ENCODE measurements at regions not wholly inside any gene's neighbourhood (a gene's known extent, or its start where the extent isn't known, plus 50 kb on each side); places are given as distances from the start of the nearest gene placed in this dataset.

DNA sequence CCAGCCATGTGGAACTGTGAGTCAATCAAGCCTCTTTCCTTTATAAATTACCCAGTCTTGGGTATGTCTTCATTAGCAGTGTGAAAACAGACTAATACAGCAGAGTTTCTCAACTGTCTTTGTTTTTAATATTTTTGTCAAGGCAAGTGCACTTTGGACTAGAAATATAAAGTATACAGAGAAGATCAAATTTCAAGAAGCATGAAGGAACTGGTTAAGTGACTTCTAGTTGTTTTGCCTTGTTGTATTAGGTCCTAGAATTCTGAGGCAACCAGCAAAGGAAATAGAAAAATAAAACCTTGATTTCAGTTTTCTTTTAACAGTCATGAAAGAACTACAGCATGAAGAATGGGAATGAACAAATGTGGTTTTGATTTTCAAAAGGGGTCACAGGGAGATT is 131.1 kb upstream of the PTGFR start:
- H3K36me3 ChIP-seq = no peaks in the 10 kb centered on the region
- TF ChIP-seq, protein P1, sequence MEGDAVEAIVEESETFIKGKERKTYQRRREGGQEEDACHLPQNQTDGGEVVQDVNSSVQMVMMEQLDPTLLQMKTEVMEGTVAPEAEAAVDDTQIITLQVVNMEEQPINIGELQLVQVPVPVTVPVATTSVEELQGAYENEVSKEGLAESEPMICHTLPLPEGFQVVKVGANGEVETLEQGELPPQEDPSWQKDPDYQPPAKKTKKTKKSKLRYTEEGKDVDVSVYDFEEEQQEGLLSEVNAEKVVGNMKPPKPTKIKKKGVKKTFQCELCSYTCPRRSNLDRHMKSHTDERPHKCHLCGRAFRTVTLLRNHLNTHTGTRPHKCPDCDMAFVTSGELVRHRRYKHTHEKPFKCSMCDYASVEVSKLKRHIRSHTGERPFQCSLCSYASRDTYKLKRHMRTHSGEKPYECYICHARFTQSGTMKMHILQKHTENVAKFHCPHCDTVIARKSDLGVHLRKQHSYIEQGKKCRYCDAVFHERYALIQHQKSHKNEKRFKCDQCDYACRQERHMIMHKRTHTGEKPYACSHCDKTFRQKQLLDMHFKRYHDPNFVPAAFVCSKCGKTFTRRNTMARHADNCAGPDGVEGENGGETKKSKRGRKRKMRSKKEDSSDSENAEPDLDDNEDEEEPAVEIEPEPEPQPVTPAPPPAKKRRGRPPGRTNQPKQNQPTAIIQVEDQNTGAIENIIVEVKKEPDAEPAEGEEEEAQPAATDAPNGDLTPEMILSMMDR (IDR thresholded peaks at IDR 0.05) = no peak
- H3K4me1 ChIP-seq = no peaks in the 10 kb centered on the region
- H3K27ac ChIP-seq = no peak overlapping the region
- DNase-seq = no peak
- intact Hi-C loops (cut with DNase I) = no loop called here
- H3K4me3 ChIP-seq = no peak overlapping the region
- H3K9ac ChIP-seq (ENCODE audit: low read depth in 2 of 2, low read length in 2 of 2) = no peak overlapping the region
- H3K27me3 ChIP-seq = no peaks in the 10 kb centered on the region
- H3K9me3 ChIP-seq = no peaks in the 10 kb centered on the region

DNA sequence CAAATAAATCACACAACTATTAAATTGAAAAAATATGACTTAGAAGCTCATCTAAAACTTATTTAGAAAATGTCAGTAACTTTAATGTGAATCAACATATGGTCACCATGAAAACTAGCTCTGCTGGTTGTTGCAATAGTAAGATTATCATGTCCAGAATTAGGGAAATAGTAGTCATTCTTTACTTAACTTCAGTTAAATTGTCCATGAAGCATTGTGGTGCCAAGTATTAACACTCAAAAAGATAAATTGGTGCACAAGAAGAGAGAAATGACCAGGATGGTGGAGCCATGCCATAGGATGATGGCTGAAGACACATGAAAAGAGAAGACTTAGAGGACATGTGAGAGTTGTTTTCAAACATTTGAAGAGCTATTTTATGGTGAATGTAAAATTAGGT is 130.2 kb upstream of the PTGFR start:
- H3K36me3 ChIP-seq = no peaks in the 10 kb centered on the region
- H3K4me3 ChIP-seq = no peak overlapping the region
- intact Hi-C loops (cut with DNase I) = no loop called here
- H3K9me3 ChIP-seq = no peaks in the 10 kb centered on the region
- H3K9ac ChIP-seq (ENCODE audit: low read depth in 2 of 2, low read length in 2 of 2) = no peak overlapping the region
- no peaks in the 10 kb centered on the region for H3K4me1 ChIP-seq
- TF ChIP-seq, protein P1 (IDR thresholded peaks at IDR 0.05) = no peak
- DNase-seq = no peak
- no peak overlapping the region for H3K27ac ChIP-seq
- H3K27me3 ChIP-seq = no peaks in the 10 kb centered on the region

DNA sequence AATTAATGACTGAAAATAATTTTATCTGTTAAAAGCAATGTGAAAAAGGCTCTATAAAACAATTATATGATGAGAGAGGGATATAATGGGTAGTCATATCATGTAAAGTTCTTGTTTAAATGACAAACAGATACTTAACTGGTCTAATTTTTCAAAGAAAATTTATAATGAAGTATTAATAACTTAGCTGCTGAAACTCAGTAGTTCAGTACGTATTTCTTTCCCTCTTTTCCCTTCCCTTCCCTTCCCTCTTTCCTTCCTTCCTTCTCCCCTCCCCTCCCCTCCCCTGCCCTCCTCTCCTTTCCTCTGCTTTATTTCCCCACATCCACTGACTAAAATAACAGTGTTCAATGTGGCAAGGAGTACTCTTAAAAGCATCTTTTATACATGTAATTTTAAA is 123.1 kb upstream of the PTGFR start:
- DNase-seq = no peak
- H3K4me3 ChIP-seq = no peak overlapping the region
- H3K27me3 ChIP-seq = no peaks in the 10 kb centered on the region
- H3K9ac ChIP-seq (ENCODE audit: low read depth in 2 of 2, low read length in 2 of 2) = no peak overlapping the region
- intact Hi-C loops (cut with DNase I) = no loop called here
- no peaks in the 10 kb centered on the region for H3K36me3 ChIP-seq
- TF ChIP-seq, protein P1 (IDR thresholded peaks at IDR 0.05) = no peak
- H3K9me3 ChIP-seq = no peaks in the 10 kb centered on the region
- no peak overlapping the region for H3K27ac ChIP-seq
- no peaks in the 10 kb centered on the region for H3K4me1 ChIP-seq

DNA sequence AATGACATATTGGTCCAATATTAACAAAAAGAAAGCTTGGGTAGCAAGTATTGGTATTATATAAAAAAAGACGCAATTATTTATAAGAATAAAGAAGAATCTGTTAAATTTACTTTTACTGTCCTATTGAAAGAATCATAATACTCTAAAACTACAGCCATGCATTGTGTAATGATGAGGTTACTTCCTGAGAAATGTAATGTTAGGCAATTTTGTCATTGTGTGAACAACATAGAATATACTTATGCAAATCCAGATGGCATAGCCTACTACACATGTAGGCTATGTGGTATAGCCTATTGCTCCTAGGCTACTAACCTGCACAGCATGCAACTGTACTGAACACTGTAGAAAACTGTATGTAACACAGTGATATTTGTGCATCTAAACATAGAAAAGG is 121.2 kb upstream of the PTGFR start:
- no peaks in the 10 kb centered on the region for H3K27me3 ChIP-seq
- no peaks in the 10 kb centered on the region for H3K4me1 ChIP-seq
- H3K4me3 ChIP-seq = no peak overlapping the region
- no peak overlapping the region for H3K27ac ChIP-seq
- intact Hi-C loops (cut with DNase I) = no loop called here
- TF ChIP-seq, protein P1 (IDR thresholded peaks at IDR 0.05) = no peak
- H3K9me3 ChIP-seq = no peaks in the 10 kb centered on the region
- no peaks in the 10 kb centered on the region for H3K36me3 ChIP-seq
- no peak overlapping the region for H3K9ac ChIP-seq (ENCODE audit: low read depth in 2 of 2, low read length in 2 of 2)
- DNase-seq = no peak

DNA sequence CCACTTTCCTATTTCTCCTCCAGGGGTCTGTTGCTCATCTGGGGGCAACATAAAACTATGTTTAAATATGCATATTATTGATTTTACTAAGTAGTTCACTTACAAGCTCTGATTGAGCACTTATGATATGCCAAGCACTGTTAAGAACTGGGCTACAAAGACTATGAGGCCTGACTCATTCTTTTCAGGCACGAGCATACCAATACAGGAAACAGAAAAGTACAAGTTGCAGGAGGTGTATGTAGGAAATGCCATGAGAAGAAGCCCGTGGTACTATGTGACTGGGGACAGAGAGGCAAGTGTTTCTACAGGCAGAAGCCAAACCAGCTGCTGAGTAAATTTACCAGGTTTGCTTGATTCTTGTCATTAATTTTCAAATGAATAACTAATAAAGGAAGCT is 120.4 kb upstream of the PTGFR start:
- Histone ChIP-seq H3K9me3 (no peaks in the 10 kb centered on the region), H3K4me1 (no peaks in the 10 kb centered on the region), H3K36me3 (no peaks in the 10 kb centered on the region), H3K9ac (ENCODE audit: low read depth in 2 of 2, low read length in 2 of 2) (no peak overlapping the region), H3K27me3 (no peaks in the 10 kb centered on the region), H3K27ac (no peak overlapping the region), H3K4me3 (no peak overlapping the region)
- intact Hi-C loops (cut with DNase I) = no loop called here
- no peak for DNase-seq
- TF ChIP-seq, protein P1 (IDR thresholded peaks at IDR 0.05) = no peak
